AG10803 (cell line): ENCODE measurements at regions not wholly inside any gene's neighbourhood (a gene's known extent, or its start where the extent isn't known, plus 50 kb on each side); places are given as distances from the start of the nearest gene placed in this dataset.

Source experiments
- DNase-seq: peaks from one replicate; pipeline ENCODE4 v3.0.0; 2010; ENCODE audit warnings: low read depth
- H3K4me3 ChIP-seq: 2 replicates; pipeline ENCODE4 v1.5.1; 2011; ENCODE audit warnings: mild to moderate bottlenecking, low read length, control low read depth
- TF ChIP-seq, protein P1 (sequence below): conservative IDR thresholded peaks from 2 replicates; pipeline ENCODE4 v1.5.1; 2011; ENCODE audit warnings: mild to moderate bottlenecking, low read length, control low read depth, inconsistent platforms

DNA sequence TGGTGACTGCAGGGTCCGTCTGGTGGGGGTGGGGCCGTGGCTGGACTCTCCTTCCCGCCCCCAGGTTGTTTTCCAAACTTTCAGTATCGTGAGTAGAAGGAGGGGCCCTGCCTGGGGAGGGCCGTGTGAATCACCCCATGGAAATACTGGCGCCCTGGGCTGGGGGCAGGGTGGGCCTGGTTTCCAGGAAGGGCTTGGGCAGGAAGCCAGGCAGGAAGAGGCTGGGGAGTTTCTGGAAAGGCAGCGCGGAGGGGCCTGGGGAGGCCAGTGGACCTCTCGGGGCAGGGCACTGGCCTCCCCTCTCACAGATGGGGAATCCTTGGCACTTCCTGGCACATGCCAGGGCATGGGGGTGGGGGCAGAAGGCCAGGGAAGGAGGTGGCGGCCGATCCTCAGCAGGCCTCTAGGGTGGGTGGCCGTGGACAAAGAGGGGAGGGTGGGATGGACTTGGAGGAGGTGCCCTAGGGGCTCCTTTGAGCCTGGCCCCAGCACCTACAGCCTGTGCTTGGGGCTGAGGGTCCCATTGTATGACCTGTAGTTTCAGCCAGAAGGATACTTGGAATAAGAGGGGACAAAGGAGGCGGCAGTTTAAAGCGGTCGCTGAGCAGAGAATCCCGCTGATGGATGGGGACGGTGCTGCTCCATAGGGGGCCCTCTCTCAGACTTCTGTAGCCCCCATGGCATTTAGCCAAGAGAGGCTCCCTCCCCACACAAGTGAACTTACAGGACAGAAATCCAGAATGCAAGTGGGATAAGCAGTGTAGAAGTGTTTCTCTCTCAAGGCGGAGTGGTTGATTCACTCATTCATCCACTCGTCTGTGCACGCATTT lies 56.5 kb upstream of the GATA2 start:
- DNase-seq = peak; percentile 75
- TF ChIP-seq, protein P1, sequence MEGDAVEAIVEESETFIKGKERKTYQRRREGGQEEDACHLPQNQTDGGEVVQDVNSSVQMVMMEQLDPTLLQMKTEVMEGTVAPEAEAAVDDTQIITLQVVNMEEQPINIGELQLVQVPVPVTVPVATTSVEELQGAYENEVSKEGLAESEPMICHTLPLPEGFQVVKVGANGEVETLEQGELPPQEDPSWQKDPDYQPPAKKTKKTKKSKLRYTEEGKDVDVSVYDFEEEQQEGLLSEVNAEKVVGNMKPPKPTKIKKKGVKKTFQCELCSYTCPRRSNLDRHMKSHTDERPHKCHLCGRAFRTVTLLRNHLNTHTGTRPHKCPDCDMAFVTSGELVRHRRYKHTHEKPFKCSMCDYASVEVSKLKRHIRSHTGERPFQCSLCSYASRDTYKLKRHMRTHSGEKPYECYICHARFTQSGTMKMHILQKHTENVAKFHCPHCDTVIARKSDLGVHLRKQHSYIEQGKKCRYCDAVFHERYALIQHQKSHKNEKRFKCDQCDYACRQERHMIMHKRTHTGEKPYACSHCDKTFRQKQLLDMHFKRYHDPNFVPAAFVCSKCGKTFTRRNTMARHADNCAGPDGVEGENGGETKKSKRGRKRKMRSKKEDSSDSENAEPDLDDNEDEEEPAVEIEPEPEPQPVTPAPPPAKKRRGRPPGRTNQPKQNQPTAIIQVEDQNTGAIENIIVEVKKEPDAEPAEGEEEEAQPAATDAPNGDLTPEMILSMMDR = no peak
- H3K4me3 ChIP-seq = no peak overlapping the region

DNA sequence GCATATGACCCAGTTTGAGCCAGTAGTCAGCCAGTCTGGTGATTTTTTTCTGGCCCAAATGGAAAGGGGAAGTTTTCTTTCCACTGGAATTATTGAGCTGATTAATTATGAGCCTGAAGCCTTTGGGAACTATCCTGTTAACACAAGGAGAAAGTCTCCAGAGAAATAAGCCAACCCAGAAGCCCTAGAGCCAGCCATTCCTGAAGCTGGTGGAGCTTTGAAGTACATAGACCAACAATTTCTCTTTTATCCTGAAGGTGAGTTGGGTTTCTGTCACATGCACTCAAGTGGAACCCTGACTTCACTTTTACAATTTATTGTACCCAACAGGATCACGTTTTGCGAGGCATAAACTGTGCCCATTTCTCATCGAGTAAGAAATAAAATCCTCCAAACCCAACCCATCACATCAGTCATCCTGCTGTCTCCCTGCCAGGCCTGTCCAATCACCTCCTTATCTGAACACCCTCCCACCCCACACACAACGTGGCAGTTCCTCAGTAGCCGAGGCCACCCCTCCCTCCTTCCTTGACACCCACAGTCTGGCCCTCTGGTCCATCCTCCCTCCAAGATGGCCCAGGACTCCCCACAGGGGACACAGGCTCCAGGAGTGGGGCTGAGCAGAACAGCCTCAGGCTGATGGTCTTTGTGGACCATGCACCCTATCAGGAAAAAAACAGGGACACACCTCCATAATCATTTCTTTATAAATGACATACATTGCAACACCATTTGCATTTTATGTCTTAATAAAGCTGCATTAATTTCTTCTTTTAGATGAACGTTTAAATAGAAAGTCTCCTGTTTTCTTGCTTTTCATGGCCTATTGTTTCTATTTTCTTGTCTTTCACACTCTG lies 55.7 kb upstream of the GATA2 start:
- DNase-seq = peak; percentile 6
- no peak overlapping the region for H3K4me3 ChIP-seq
- TF ChIP-seq, protein P1 = no peak

DNA sequence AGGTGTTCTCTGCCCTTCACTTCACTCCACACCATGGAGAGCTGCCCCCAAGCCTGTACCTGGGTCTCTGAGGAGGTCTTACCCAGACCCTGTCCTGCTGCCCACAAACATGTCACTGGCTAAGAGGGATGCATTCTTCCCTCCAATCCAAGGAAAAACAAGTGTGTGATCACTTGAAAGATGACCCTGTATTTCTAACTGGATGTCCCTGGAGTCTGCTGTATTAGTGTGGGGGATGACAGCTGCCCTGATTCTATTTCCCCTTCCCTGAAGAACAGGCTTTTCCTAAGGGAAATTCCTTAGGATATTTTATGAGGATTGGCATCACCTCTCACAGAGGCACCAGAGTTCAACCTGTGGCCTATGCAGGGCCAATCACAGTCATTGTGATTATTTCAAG lies 55.0 kb upstream of the GATA2 start:
- TF ChIP-seq, protein P1 = no peak
- no peak for DNase-seq
- H3K4me3 ChIP-seq = no peak overlapping the region

DNA sequence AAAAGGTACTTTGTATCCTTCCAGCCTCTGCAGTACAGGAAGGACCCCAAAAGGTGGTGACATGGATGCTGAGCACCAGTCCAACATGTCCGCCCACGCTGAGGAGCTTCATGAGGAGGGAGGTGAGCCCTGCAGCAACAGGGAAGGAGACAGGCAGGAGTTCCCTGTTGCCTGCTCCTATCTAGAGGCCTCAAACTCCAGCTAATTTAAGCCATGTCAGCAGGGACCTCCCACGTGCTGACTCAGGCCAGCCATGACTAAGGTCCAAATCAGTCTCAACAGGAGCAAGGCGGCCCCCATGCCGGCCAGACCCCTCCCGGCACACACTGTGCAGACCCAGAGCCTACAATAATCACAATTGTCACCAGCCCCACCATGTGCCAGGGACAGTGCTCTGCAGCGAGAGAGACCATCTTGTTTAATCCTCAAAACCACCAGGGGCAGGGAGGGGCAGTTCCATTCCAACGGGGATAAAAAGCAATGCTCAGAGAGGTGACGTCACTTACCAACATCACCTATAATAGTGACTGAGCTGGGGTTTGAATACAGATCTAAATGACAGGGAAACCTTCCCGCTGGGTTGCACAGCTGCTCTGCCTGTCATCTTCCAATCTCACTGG lies 54.5 kb upstream of the GATA2 start:
- DNase-seq = peak; percentile 39
- no peak overlapping the region for H3K4me3 ChIP-seq
- TF ChIP-seq, protein P1 = no peak

DNA sequence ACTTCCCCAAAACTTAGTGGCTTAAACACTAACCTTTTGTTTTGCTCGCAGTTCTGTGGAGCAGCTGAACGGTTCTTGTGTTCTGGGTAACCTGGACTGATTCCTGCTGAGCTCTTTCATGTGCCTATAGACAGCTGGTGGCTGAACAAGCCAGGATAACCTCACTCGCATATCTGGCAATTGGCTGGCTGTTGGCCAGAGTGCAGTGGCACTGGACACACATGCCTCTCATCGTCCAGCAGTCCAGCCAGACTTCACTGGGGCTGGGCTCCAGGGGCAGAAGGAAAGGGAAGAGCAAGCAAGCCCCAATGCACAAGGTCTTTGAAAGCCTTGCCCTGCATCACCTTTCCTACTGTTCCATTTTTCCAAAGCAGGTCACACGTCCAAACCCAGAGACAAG lies 53.6 kb upstream of the GATA2 start:
- DNase-seq = no peak
- TF ChIP-seq, protein P1 = no peak
- no peak overlapping the region for H3K4me3 ChIP-seq

DNA sequence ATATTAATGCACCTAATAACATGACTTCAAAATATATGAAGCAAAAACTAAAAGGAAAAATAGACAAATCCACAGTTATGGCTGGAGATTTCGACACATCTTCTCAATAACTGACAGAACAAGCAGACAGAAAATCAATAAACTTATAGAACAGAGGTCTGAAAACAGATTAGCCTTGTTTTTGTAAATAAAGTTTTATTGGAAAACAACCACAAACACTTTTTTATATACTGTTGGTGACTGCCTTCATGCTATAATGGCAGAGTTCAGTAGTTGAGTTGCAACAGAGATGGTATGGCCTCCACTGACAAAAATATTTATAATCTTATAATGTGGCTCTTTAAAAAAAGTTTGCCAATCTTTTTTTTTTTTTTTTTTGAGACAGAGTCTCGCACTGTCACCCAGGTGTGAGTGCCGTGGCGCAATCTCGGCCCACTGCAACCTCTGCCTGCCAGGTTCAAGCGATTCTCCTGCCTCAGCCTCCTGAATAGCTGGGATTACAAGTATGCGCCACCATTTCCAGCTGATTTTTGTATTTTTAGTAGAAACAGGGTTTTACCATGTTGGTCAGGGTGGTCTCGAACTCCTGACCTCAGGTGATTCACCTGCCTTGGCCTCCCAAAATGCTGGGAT lies 52.2 kb upstream of the GATA2 start:
- no peak overlapping the region for H3K4me3 ChIP-seq
- DNase-seq = no peak
- TF ChIP-seq, protein P1 = no peak
